Neural progenitor cell (in vitro differentiated cells): ENCODE measurements at regions not wholly inside any gene's neighbourhood (a gene's known extent, or its start where the extent isn't known, plus 50 kb on each side); places are given as distances from the start of the nearest gene placed in this dataset.

Experiments used
- CTCF ChIP-seq: fragments of 200-600 bp; sonication (generic); IDR thresholded peaks from 2 replicates; pipeline ENCODE4 v1.5.1; 2017; ENCODE audit warnings: antibody characterized with exemption, mild to moderate bottlenecking
- EZH2 ChIP-seq: fragments of 200-600 bp; sonication (generic); IDR thresholded peaks from 2 replicates; pipeline ENCODE4 v1.6.1; 2017; ENCODE audit warnings: antibody characterized with exemption, mild to moderate bottlenecking, moderate library complexity
- EZH2phosphoT487 ChIP-seq: fragments of 200-600 bp; sonication (generic); IDR thresholded peaks from 2 replicates; pipeline ENCODE4 v1.6.1; 2017; ENCODE audit warnings: antibody characterized with exemption

GRCh38 chr9:115616666-115617239 lies 498.8 kb upstream of the TNC start:
- no peak for TF ChIP-seq CTCF
- TF ChIP-seq EZH2: no peak
- TF ChIP-seq EZH2phosphoT487: no peak
